Lung (tissue), 11 donors: ENCODE measurements at regions not wholly inside any gene's neighbourhood (a gene's known extent, or its start where the extent isn't known, plus 50 kb on each side); places are given as distances from the start of the nearest gene placed in this dataset.

Experiments used
- ATAC-seq: fragments of 200-7000 bp; cut with Tn5 transposase; one replicate; pipeline ENCODE4 v1.9.1; 2020; ENCODE audit warnings: moderate number of reproducible peaks; ENCODE audit not compliant: insufficient read depth, low FRiP score
- DNase-seq, 3 donors: peaks; one replicate each; pipeline ENCODE4 v3.0.0-alpha.2; 2013 to 2017
- H3K27ac ChIP-seq, 2 donors: one replicate each; pipeline ENCODE4 v1.5.1; 2013; ENCODE audit warnings: mild to moderate bottlenecking in 2 of 2, moderate library complexity in 2 of 2, control low read depth in 1 of 2, inconsistent platforms in 1 of 2, low read depth in 1 of 2, low read length in 1 of 2
- H3K27me3 ChIP-seq, 3 donors: one replicate each; pipeline ENCODE4 v1.5.1; 2013; ENCODE audit warnings: low read length in 2 of 3; ENCODE audit not compliant: control insufficient read depth in 3 of 3, insufficient read depth in 3 of 3
- H3K36me3 ChIP-seq, 4 donors: one replicate each; pipeline ENCODE4 v1.5.1; 2013; ENCODE audit warnings: low read length in 4 of 4, mild to moderate bottlenecking in 1 of 4, moderate library complexity in 1 of 4; ENCODE audit not compliant: control insufficient read depth in 4 of 4, insufficient read depth in 4 of 4
- H3K4me1 ChIP-seq, 5 donors: one replicate each; pipeline ENCODE4 v1.5.1; 2013; ENCODE audit warnings: low read length in 5 of 5, mild to moderate bottlenecking in 2 of 5, moderate library complexity in 1 of 5; ENCODE audit not compliant: control insufficient read depth in 5 of 5, insufficient read depth in 5 of 5
- H3K4me3 ChIP-seq: one replicate; pipeline ENCODE4 v1.5.1; 2013; ENCODE audit warnings: mild to moderate bottlenecking, control low read depth, moderate library complexity
- H3K9ac ChIP-seq, 2 donors: one replicate each; pipeline ENCODE4 v1.5.1; 2013; ENCODE audit warnings: low read length in 2 of 2, control low read depth in 1 of 2; ENCODE audit not compliant: insufficient read depth in 1 of 2
- H3K9me3 ChIP-seq, 4 donors: one replicate each; pipeline ENCODE4 v1.5.1; 2013; ENCODE audit warnings: low read length in 3 of 4, mild to moderate bottlenecking in 1 of 4, moderate library complexity in 1 of 4; ENCODE audit not compliant: control insufficient read depth in 4 of 4, insufficient read depth in 3 of 4
- WGBS, 2 donors: extraction: QIAGEN DNeasy Blood & Tissue Kit; methylation state at CpG; one replicate each; pipeline ENCODE4 v1.1.7; 2013; 5-methylcytosine and 5-hydroxymethylcytosine counted together
- TF ChIP-seq, protein P1 (sequence below): IDR thresholded peaks from 2 replicates; pipeline ENCODE4 v1.5.1; 2012; ENCODE audit warnings: mild to moderate bottlenecking; ENCODE audit errors: control extremely low read depth, extremely low read depth
- donor health status: control.
- donor health status: control.
- donor health status: Bipolar disorder and iron deficiency.
- donor health status: healthy.
- donor health status: DM: yes; HTN: yes; CAD: no.

DNA sequence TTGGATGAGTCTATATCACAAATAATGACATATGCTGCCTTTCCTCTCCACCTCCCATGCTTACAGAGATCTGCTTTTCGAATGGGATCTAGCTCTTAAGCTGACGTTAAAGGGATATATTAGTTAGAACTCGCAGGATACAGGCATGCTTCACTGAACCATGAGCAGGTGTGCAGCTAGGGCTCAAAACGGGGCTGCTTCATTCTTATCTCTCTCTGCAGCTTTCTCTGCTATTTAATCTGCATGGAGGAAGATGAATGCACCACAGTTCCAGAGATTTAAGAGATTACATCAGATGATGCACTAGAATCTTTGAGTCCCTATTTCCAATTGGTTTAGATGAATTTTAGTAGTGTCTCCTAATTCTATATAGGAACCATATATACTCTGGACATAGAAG, 327.0 kb downstream of the RAD51AP2 start:
- no peak overlapping the region for H3K4me3 ChIP-seq
- no peak overlapping the region for H3K27ac ChIP-seq
- no peak for ATAC-seq
- WGBS, 2 donors = 63 to 66% methylated on average over 4 of the region's 4 CpGs
- DNase-seq = no peak
- H3K36me3 ChIP-seq = no peaks in the 10 kb centered on the region
- H3K4me1 ChIP-seq = no peaks in the 10 kb centered on the region
- TF ChIP-seq, protein P1, sequence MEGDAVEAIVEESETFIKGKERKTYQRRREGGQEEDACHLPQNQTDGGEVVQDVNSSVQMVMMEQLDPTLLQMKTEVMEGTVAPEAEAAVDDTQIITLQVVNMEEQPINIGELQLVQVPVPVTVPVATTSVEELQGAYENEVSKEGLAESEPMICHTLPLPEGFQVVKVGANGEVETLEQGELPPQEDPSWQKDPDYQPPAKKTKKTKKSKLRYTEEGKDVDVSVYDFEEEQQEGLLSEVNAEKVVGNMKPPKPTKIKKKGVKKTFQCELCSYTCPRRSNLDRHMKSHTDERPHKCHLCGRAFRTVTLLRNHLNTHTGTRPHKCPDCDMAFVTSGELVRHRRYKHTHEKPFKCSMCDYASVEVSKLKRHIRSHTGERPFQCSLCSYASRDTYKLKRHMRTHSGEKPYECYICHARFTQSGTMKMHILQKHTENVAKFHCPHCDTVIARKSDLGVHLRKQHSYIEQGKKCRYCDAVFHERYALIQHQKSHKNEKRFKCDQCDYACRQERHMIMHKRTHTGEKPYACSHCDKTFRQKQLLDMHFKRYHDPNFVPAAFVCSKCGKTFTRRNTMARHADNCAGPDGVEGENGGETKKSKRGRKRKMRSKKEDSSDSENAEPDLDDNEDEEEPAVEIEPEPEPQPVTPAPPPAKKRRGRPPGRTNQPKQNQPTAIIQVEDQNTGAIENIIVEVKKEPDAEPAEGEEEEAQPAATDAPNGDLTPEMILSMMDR = no peak
- H3K27me3 ChIP-seq = no peaks in the 10 kb centered on the region
- H3K9me3 ChIP-seq = peaks cover 0 to 2% (median 0%) of the 10 kb centered on the region in 4 donors
- no peak overlapping the region for H3K9ac ChIP-seq

DNA sequence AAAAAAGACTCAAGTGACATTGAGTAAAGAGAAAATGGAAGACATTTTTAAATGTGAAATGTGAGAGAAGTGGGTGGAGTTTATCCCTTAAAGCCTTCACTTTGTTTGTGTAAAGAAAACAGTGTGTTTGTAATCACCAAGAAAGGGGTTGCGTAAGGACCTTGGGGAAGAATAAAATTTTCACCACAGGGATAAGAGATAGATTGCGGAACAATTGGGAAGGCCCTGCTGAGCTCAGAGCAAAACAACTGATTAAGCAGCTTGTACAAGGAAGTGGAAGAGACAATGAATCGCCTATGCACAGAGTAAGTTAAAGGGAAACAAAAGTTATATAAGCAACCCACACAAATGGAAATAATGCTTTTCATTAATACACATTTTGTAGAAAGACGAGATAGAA, 327.7 kb downstream of the RAD51AP2 start:
- no peak for ATAC-seq

DNA sequence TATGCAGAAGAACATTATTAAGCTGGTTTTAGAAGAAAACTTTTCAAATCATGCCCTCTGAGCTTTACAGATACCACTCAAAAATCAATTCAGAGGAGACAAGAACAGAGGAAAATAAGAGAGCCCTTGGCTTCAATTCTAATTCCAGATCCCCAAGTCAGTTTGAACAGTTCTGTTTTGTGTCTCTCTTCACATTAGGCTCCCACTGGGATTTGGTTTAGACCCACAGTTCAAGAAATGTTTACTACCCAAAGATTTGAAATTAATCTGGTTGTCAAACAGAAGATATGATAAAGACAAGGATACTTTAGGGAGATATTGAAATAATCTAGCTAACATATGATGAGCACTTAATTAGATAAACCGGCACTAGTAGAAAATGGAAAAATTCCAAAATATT, 329.5 kb downstream of the RAD51AP2 start:
- no peak for ATAC-seq
- DNase-seq = no peak
- Histone ChIP-seq H3K9me3 (peaks cover 0 to 2% (median 0%) of the 10 kb centered on the region in 4 donors), H3K4me1 (no peaks in the 10 kb centered on the region), H3K27me3 (no peaks in the 10 kb centered on the region), H3K4me3 (no peak overlapping the region), H3K27ac (no peak overlapping the region), H3K9ac (no peak overlapping the region), H3K36me3 (no peaks in the 10 kb centered on the region)
- TF ChIP-seq, protein P1 = no peak
- 84 to 91% methylated on average over 1 of the region's 1 CpG for WGBS, 2 donors

More for the DNA sequence above, 327.7 kb downstream of the RAD51AP2 start:
- Histone ChIP-seq H3K9ac (no peak overlapping the region), H3K27me3 (no peaks in the 10 kb centered on the region), H3K36me3 (no peaks in the 10 kb centered on the region), H3K27ac (no peak overlapping the region), H3K9me3 (peaks cover 0 to 2% (median 0%) of the 10 kb centered on the region in 4 donors), H3K4me3 (no peak overlapping the region), H3K4me1 (no peaks in the 10 kb centered on the region)
- no peak for DNase-seq
- WGBS, 2 donors = 82 to 87% methylated on average over 4 of the region's 4 CpGs
- TF ChIP-seq, protein P1 = no peak

DNA sequence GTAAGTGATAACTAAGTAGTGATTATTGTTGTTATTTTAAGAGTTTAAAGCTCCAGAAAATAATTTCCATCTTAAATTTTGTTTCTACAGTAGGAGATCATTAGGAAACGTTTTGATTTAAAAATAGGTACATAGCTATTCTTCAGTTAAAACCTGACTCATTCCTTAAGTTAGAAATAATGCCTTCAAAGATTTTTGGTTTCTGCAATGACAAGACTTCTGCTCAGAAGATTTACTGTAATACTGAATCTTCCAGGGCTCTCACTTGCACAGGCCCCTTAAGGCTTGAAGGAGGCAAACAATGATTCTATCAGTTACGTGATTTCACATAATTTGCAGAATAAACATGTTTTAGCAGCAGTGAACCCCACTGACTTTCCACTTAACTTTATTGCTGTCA, 333.7 kb downstream of the RAD51AP2 start:
- H3K27me3 ChIP-seq = no peaks in the 10 kb centered on the region
- TF ChIP-seq, protein P1 = no peak
- no peaks in the 10 kb centered on the region for H3K36me3 ChIP-seq
- no peaks in the 10 kb centered on the region for H3K4me1 ChIP-seq
- H3K9ac ChIP-seq = no peak overlapping the region
- DNase-seq = no peak
- no peak overlapping the region for H3K27ac ChIP-seq
- no peak for ATAC-seq
- no peaks in the 10 kb centered on the region for H3K9me3 ChIP-seq
- H3K4me3 ChIP-seq = no peak overlapping the region
- WGBS, 2 donors = 80 to 81% methylated on average over 2 of the region's 2 CpGs
